ENCODE measurements at regions not wholly inside any gene's neighbourhood (a gene's known extent, or its start where the extent isn't known, plus 50 kb on each side); places are given as distances from the start of the nearest gene placed in this dataset.

DNA sequence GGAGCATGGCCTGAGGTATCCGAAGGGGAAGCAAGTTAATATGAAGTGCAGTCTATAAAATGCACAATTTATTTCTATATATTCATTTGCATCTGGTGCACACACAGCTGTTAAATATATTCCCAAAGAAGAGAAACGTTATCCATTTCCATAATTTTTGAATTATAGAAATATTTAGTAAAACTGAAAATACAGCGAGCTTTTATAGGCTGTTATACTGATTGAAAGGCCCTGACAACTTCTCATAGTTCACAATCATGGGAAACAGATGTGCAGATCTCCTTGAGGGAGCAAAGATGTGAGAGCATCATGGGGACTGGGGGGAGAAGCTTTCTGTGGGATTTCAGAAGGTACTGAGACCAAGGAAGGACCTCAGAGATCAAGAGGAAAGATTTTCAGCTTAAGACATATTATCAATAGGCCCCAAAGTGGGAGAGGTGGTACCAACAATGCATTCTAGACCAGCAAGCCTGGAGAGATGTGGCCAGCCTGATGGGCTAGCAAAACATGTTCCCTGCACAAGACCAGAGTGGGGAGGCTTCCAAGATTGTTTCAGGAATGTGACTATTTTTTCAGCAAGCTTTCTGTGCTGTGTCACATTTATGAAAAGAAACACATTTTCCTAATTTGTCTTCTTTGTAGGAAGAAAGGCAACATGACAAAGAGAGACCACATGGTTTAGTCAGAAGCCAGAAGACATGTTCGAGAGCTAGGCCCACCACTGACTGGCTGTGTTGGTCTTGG lies 256.0 kb upstream of the SFRP2 start:
- Histone ChIP-seq H3K9me3 (replicated peaks in 1 of 2; ENCODE audit: control insufficient read depth in 1 of 2, insufficient read depth in 1 of 2, low read length in 2 of 2) (no peaks in the 10 kb centered on the region), H3K9ac (ENCODE audit: insufficient read depth, low read length, poor library complexity, severe bottlenecking) (no peak overlapping the region), H3K79me2 (ENCODE audit: insufficient read depth, low read length) (no peaks in the 10 kb centered on the region), H3K4me2 (replicated peaks; ENCODE audit: extremely low read depth, low read length, poor library complexity, severe bottlenecking) (no peak overlapping the region), H2AFZ (ENCODE audit: insufficient read depth, low read depth, low read length, poor library complexity, severe bottlenecking) (no peak overlapping the region), H4K20me1 (ENCODE audit: insufficient read depth, low read length) (no peaks in the 10 kb centered on the region), H3K4me1 (ENCODE audit: control insufficient read depth in 1 of 2, insufficient read depth in 2 of 2, low read length in 2 of 2) (no peaks in the 10 kb centered on the region), H3K27me3 (ENCODE audit: control insufficient read depth in 2 of 2, insufficient read depth in 2 of 2, low read length in 2 of 2) (no peaks in the 10 kb centered on the region), H3K27ac (ENCODE audit: low read depth in 1 of 2, low read length in 2 of 2) (no peak overlapping the region), H3K4me3 (replicated peaks in 1 of 3; ENCODE audit: low read depth in 2 of 3, low read length in 3 of 3) (no peak overlapping the region), H3K36me3 (replicated peaks in 1 of 2; ENCODE audit: control insufficient read depth in 1 of 2, insufficient read depth in 2 of 2, low read length in 2 of 2) (no peaks in the 10 kb centered on the region)
- Mint-ChIP-seq H3K27ac (no peak overlapping the region), H3K9me3 (no peaks in the 10 kb centered on the region), H3K27me3 (ENCODE audit: low read depth in 3 of 3) (peaks cover 3 to 5% (median 4%) of the 10 kb centered on the region in 3 donors), H3K4me1 (no peaks in the 10 kb centered on the region), H3K4me3 (no peak overlapping the region), H3K36me3 (no peaks in the 10 kb centered on the region)
- intact Hi-C loops (cut with micrococcal nuclease): no loop called here
- WGBS (ENCODE audit: insufficient coverage): no CpG with 5 or more reads among the region's 4 CpGs
- DNase-seq: no peak
- no peak for TF ChIP-seq CTCF (IDR thresholded peaks at IDR 0.05)

DNA sequence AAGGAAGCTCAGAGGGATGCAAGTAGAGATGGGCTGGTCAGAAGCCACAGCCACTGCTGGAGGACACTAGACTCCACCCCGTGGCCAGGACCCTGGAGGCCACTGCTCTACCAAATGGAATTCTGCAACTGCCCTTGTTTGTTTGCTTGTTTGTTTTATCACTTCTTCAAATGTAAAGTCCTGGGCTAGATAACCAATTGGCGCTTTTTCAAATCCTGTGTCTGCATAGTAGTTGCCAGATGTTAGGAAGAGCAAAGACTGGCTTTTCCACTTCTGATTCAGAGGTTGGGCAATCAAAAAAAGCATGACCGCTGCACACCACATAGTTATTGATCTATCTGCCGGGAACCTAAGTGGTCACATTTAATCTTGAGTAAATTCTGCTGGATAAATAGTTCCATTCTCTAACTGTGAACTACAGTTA lies 255.2 kb upstream of the SFRP2 start:
- Histone ChIP-seq H3K9ac (ENCODE audit: insufficient read depth, low read length, poor library complexity, severe bottlenecking) (no peak overlapping the region), H4K20me1 (ENCODE audit: insufficient read depth, low read length) (no peaks in the 10 kb centered on the region), H3K36me3 (replicated peaks in 1 of 2; ENCODE audit: control insufficient read depth in 1 of 2, insufficient read depth in 2 of 2, low read length in 2 of 2) (no peaks in the 10 kb centered on the region), H3K4me1 (ENCODE audit: control insufficient read depth in 1 of 2, insufficient read depth in 2 of 2, low read length in 2 of 2) (no peaks in the 10 kb centered on the region), H2AFZ (ENCODE audit: insufficient read depth, low read depth, low read length, poor library complexity, severe bottlenecking) (no peak overlapping the region), H3K27me3 (ENCODE audit: control insufficient read depth in 2 of 2, insufficient read depth in 2 of 2, low read length in 2 of 2) (no peaks in the 10 kb centered on the region), H3K4me3 (replicated peaks in 1 of 3; ENCODE audit: low read depth in 2 of 3, low read length in 3 of 3) (no peak overlapping the region), H3K27ac (ENCODE audit: low read depth in 1 of 2, low read length in 2 of 2) (no peak overlapping the region), H3K4me2 (replicated peaks; ENCODE audit: extremely low read depth, low read length, poor library complexity, severe bottlenecking) (no peak overlapping the region), H3K79me2 (ENCODE audit: insufficient read depth, low read length) (no peaks in the 10 kb centered on the region), H3K9me3 (replicated peaks in 1 of 2; ENCODE audit: control insufficient read depth in 1 of 2, insufficient read depth in 1 of 2, low read length in 2 of 2) (no peaks in the 10 kb centered on the region)
- no peaks in the 10 kb centered on the region for H3K9me3 Mint-ChIP-seq
- intact Hi-C loops (cut with micrococcal nuclease): no loop called here
- no peaks in the 10 kb centered on the region for H3K36me3 Mint-ChIP-seq
- 75% methylated on average over 2 of the region's 4 CpGs for WGBS (ENCODE audit: insufficient coverage)
- peaks cover 2 to 5% (median 4%) of the 10 kb centered on the region in 3 donors for H3K27me3 Mint-ChIP-seq (ENCODE audit: low read depth in 3 of 3)
- no peak for DNase-seq
- H3K27ac Mint-ChIP-seq: no peak overlapping the region
- no peaks in the 10 kb centered on the region for H3K4me1 Mint-ChIP-seq
- TF ChIP-seq CTCF (IDR thresholded peaks at IDR 0.05): no peak
- H3K4me3 Mint-ChIP-seq: no peak overlapping the region
